NCI-H1436 treated with DMSO at 0.1 percent for 48 hours (cell line): ENCODE measurements at regions not wholly inside any gene's neighbourhood (a gene's known extent, or its start where the extent isn't known, plus 50 kb on each side); places are given as distances from the start of the nearest gene placed in this dataset.

ENCODE experiments used
- DNase-seq: peaks from one replicate; lab custom pipeline; 2025; lab: John Stamatoyannopoulos, UW

GRCh38 chr18:67650686-67651385 lies 134.3 kb upstream of the DSEL start:
- no peak for DNase-seq

DNA sequence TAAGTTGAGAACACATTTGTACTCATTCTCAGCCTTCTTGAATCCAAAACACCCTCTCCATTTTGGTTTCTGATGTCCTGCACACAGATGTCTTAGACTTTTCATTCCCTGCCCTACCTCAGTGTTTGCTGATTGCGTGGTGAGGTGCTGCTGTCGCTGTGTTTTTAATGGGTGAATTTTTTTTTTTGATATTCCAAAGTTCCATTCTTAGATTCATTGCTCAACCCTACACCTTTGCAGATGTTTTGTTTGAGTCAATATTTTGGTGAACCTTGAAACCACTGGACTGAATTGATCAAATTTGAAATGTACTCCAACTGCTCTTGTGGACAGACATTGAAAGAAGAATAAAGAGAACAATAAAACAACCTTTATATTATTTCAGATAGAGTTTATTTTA lies 130.4 kb upstream of the DSEL start:
- DNase-seq = no peak

DNA sequence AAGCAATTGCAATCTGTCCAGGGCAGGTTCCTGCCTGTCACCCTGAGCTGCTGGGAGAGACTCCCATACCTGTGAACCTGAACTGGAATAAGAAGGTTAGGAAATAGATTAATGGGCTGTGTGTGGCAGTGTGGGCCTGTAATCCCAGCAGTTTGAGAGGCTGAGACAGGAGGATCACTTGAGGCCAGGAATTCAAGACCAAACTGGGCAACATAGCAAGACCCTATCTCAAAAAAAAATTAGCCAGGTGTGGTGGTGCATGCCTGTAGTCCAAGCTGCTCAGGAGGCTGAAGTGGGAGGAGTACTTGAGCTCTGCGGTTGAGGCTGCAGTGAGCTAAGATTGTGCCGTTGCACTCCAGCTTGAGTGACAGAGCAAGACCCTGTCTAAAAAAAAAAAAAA lies 127.7 kb upstream of the DSEL start:
- DNase-seq = no peak

DNA sequence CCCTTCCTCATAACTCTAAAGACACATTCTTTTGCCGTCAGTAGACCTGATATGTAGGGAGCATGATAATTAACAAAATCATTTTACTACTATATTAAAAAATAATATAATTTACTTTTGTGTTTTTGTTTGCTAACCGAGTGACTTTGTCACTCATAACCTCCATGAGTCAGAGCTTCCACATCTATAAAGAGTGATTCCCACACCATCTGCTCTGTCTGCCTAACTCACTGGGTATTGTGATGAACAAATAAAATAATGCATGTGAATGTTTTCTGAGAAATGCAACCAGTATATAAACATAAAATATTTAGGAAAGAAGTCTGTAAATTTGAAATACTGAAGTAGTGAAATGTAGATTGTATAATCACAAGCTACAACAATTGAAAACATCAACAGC lies 123.4 kb upstream of the DSEL start:
- no peak for DNase-seq

- DNase-seq = no peak
Measured at GRCh38 chr18:67636597-67637385, 120.3 kb upstream of the DSEL start.

DNA sequence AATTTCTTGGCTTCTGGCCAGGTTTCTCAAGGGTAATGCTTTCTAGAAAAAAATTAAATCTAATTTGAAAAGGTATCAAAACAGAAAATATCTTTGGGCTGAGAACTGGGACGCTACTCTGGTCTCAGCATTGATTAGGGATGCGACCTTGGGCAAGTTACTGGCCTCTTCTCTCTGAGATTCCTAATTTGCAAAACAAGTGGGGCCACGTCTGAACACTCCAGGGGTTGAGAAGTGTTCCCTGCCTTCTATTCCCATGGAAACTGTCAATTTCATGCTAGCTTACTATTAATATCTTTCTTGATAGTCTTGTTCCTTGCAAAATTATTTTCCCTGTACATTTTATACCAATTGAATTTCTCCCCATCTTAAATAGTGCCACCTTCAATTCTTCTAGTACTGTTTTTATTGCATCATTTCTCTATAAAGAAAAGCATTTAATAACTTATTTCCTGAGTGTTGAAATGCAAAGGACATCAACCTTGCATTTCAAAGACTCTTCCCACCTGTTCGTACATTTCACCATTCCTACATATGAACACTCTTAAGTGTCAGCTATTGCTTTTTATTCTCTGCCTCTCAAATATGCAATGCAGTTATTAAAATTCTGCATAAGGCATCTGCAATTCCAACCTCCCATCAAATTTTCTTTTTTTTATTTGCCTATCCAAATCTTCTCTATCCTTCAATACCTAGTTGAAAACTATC lies 118.3 kb upstream of the DSEL start:
- DNase-seq = no peak

- DNase-seq = no peak
Measured at GRCh38 chr18:67633939-67634338, 117.4 kb upstream of the DSEL start.

- no peak for DNase-seq
Measured at GRCh38 chr18:67621906-67622305, 105.4 kb upstream of the DSEL start.

DNA sequence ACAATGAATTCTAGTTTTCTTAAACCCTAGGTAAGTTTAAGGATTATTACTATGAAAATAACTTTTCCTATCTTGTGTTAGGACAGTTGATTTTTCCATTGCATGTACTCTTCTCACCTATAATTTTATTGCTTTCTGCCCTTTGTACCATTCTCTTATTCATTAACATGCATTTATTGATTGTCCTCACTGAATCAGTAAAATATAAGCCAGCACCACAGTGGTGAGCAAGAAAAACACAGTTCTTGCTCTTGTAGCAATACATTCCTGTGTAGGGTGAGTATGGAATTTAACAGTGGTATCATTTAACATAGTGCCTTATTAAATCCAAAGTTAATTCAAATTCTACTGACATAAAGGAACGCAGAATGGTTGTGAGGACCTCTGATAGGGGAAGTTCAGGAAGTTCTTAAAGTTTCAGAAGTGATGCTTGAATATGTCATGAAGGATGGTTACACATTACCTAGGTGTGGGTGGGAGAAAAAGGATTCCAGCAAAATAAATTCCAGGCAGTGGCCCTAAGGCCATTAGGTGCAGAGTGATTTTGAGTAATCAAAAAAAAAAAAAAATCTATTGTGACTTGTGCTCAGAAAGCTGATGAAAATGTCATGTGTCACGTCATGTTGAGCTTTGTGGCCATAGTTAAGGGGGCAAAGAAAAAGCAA lies 104.7 kb upstream of the DSEL start:
- no peak for DNase-seq

GRCh38 chr18:67618061-67618460 lies 101.5 kb upstream of the DSEL start:
- no peak for DNase-seq

DNA sequence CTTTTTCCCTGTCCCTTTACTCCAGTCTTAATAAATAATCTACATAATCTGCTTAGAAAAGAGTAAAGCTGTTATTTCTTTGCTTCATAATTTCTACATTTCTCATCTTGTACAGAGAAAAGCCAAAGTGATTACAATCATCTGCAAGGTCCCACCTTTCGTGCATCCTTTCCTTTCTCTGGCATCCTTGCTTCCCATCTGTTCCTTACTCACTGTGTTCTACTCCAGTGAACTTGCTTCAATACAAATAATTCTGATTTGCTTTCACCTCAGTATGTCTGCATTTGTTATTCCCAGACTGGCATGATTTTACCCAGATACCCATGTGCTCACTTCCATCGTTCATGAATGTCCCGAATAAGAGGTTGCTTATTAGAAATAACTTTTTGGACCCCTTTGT lies 99.4 kb upstream of the DSEL start:
- DNase-seq = no peak

GRCh38 chr18:67613731-67614130 lies 97.2 kb upstream of the DSEL start:
- DNase-seq = no peak

DNA sequence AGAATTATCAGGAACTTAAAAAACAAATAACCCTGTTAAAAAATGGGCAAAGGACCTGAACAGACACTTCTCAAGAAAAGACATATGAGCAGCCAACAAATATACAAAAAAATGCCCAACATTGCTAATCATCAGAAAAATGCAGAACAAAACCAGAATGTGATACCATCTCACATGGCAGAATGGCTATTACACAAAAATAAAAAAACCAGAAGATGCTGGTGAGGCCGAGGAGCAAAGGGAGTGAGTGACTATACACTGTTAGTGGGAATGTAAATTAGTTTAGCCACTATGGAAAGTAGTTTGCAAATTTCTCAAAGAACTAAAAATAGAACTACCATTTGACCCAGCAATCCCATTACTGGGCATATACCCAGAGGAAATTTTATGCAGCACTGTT lies 95.8 kb upstream of the DSEL start:
- no peak for DNase-seq

- no peak for DNase-seq
Measured at GRCh38 chr18:67608615-67609273, 92.2 kb upstream of the DSEL start.

GRCh38 chr18:67608191-67608590 lies 91.7 kb upstream of the DSEL start:
- DNase-seq = no peak

GRCh38 chr18:67600181-67601180 lies 84.0 kb upstream of the DSEL start:
- DNase-seq = no peak

DNA sequence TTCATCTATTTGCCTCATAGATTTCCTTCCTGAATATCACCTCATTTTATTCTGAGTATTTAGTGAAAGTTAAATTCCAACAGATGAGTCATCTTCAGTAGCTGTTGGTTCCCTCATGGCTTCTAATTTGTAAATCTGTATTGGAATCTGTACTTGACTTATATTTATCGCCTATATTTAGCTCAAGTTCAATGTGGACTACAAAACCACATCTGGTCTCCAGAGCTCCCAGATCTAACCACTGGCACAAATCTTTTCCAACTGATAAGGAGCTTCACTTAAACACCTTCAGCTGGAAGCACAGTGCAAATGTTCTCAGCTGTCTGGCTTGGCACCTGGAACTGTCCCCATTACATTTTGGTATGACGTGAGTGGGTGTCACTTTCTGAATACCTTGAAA lies 82.8 kb upstream of the DSEL start:
- DNase-seq = no peak

DNA sequence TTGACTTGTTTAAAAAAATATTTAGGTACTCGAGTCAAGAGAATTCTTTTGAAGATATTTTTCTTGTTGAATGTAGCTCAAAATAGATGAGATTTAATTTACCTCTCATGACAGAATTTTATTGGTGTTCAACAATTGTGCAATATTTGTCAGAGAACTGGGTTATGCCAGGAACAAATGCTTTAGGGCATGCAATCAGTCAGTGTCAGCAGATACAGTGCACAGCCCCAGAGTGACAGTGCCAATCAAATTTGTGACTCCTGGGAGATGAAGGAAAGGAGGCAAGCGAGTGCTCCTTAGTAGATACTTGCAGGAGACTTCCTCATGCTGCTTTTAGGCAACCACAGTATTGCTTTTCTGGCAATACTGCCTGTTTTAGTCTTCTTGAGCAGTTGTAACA lies 81.2 kb upstream of the DSEL start:
- DNase-seq = no peak

- DNase-seq = no peak
Measured at GRCh38 chr18:67596003-67596402, 79.5 kb upstream of the DSEL start.

- no peak for DNase-seq
Measured at GRCh38 chr18:67590571-67591141, 74.1 kb upstream of the DSEL start.
